Mucosa of stomach (tissue), 1 donor: ENCODE measurements at regions not wholly inside any gene's neighbourhood (a gene's known extent, or its start where the extent isn't known, plus 50 kb on each side); places are given as distances from the start of the nearest gene placed in this dataset.
"Not testable (repeated sequence)": the region's sequence is repeated elsewhere in the genome, so short reads cannot be mapped to it uniquely, and the experiment has no call there.

Experiments used
- H3K27me3 ChIP-seq: one replicate; pipeline ENCODE4 v1.7.0; 2013; ENCODE audit warnings: mild to moderate bottlenecking, low read length; ENCODE audit not compliant: control insufficient read depth, insufficient read depth
- H3K36me3 ChIP-seq: one replicate; pipeline ENCODE4 v1.7.0; 2013; ENCODE audit warnings: low read length; ENCODE audit not compliant: control insufficient read depth, insufficient read depth
- H3K4me1 ChIP-seq: one replicate; pipeline ENCODE4 v1.7.0; 2013; ENCODE audit warnings: mild to moderate bottlenecking, low read length; ENCODE audit not compliant: control insufficient read depth, insufficient read depth
- H3K4me3 ChIP-seq: one replicate; pipeline ENCODE4 v1.7.0; 2013; ENCODE audit warnings: low read length
- H3K9ac ChIP-seq: one replicate; pipeline ENCODE4 v1.7.0; 2013; ENCODE audit warnings: mild to moderate bottlenecking, low read length, moderate library complexity
- H3K9me3 ChIP-seq: one replicate; pipeline ENCODE4 v1.7.0; 2013; ENCODE audit warnings: mild to moderate bottlenecking, low read length, moderate library complexity; ENCODE audit not compliant: control insufficient read depth
- donor health status: Pancreatic carcinoma.

DNA sequence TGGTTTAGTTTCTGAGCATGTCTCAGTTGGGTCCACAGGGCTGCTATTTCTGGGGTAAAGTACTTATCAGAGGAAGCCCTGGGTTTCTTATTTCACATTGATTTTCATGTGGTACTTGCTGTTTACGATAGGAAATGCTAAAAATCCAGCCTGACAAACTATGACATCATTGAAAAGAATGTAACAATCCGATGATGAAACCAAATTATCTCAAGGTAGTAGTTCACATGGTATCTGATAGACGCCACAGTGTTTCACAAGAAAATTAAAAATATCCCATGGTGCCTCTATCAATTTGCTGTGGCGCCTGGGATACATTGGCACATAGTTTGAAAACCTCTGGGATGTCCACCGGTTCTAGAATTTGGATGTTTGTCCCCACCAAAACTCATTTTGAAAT lies 418.9 kb upstream of the RPS6KA3 start:
- Histone ChIP-seq H3K27me3 (no peaks in the 10 kb centered on the region), H3K9ac (no peak overlapping the region), H3K36me3 (no peaks in the 10 kb centered on the region), H3K4me3 (no peak overlapping the region), H3K4me1 (no peaks in the 10 kb centered on the region), H3K9me3 (no peaks in the 10 kb centered on the region)

DNA sequence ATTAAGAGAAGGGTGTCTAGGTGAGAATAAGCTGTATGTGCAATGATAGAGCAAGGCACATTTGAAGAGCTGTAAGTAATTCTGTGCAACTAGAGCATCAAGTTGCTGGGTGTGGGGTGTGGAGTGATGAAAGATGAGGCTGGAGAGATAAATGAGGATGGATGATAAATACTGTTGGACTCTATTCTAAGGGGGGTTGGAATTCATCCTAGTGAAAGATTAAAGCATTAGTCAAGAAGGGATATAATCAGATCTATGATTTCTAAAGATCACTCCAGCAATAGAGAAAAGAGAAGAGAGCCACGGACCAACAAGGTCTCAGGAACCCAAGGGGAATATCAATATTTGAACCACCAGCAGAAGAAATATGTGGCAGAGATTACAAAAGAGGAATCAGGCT lies 415.0 kb upstream of the RPS6KA3 start:
- no peaks in the 10 kb centered on the region for H3K27me3 ChIP-seq
- H3K4me1 ChIP-seq: no peaks in the 10 kb centered on the region
- H3K4me3 ChIP-seq: no peak overlapping the region
- no peaks in the 10 kb centered on the region for H3K36me3 ChIP-seq
- no peaks in the 10 kb centered on the region for H3K9me3 ChIP-seq
- H3K9ac ChIP-seq: no peak overlapping the region

DNA sequence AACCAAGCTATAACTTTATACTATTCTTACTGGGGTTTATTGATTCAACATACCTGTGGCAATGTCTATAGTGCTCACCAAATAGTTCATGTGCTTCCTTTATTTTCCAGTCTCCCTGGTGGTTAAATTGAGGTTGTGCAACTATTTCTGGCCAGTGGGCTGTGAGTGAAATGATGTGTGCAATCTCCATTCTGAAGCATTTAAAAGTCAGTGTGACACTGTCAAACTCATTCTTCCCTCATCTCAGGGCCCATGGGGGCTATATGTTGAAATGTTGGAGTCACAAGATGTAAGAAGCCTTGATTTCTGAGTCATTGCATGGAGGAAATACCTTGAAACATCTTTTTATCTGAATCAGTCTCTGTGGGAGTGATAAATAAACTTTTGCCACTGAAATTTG lies 414.3 kb upstream of the RPS6KA3 start:
- no peak overlapping the region for H3K9ac ChIP-seq
- no peak overlapping the region for H3K4me3 ChIP-seq
- no peaks in the 10 kb centered on the region for H3K36me3 ChIP-seq
- no peaks in the 10 kb centered on the region for H3K9me3 ChIP-seq
- no peaks in the 10 kb centered on the region for H3K27me3 ChIP-seq
- H3K4me1 ChIP-seq: no peaks in the 10 kb centered on the region

DNA sequence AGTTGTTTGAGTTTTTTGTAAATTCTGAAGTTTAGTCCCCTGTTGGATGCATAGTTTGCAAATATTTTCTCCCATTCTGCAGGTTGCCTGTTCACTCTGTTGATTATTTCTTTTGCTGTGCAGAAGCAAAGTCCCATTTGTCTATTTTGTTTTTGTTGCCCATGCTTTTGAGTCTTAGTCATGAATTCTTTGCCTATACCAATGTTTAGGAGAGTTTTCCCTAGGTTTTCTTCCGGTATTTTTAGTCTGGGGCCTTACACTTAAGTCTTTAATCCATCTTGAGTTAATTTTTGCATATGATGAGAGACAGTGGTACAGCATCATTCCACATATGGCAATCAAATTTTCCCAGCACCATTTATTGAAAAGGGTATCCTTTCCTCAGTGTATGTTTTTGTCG lies 405.8 kb upstream of the RPS6KA3 start:
- H3K27me3 ChIP-seq: no peaks in the 10 kb centered on the region
- no peaks in the 10 kb centered on the region for H3K36me3 ChIP-seq
- no peak overlapping the region for H3K4me3 ChIP-seq
- no peak overlapping the region for H3K9ac ChIP-seq
- no peaks in the 10 kb centered on the region for H3K9me3 ChIP-seq
- H3K4me1 ChIP-seq: no peaks in the 10 kb centered on the region

DNA sequence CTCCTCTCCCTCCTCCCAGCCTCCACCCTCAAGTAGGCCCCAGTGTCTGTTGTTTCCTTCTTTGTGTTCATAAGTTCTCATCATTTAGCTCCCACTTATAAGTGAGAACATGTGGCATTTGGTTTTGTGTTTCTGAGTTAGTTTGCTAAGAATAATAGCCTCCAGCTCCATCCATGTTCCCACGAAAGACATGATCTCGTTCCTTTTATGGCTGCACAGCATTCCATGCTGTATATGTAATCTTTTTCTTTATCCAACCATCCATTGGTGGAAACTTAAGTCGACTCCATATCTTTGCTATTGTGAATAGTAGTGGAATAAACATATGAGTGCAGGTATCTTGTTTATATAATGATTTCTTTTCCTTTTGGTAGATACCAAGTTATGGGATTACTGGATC lies 405.0 kb upstream of the RPS6KA3 start:
- not testable (repeated sequence) for H3K4me3 ChIP-seq, H3K4me1 ChIP-seq, H3K27me3 ChIP-seq, H3K36me3 ChIP-seq, H3K9ac ChIP-seq, H3K9me3 ChIP-seq

DNA sequence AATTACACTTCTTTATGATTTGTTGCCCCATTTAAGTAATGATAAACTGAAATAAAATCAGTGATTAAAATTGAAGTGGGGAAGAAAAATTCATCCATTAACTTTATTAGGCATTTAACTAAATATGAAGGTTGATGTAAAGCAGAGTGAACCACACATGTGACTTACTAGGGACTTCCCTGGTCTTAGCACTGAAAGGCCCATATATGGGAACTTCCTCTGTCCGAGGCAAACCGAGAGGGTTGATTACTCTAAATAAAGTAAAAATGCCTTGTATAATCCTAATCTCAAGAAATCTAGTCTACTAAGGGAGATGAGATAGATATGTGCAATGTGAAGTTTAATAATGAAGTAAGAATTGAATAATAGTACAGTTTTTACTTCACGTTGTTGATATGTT lies 403.9 kb upstream of the RPS6KA3 start:
- Histone ChIP-seq H3K9me3 (no peaks in the 10 kb centered on the region), H3K27me3 (no peaks in the 10 kb centered on the region), H3K4me3 (no peak overlapping the region), H3K36me3 (no peaks in the 10 kb centered on the region), H3K4me1 (no peaks in the 10 kb centered on the region), H3K9ac (no peak overlapping the region)

DNA sequence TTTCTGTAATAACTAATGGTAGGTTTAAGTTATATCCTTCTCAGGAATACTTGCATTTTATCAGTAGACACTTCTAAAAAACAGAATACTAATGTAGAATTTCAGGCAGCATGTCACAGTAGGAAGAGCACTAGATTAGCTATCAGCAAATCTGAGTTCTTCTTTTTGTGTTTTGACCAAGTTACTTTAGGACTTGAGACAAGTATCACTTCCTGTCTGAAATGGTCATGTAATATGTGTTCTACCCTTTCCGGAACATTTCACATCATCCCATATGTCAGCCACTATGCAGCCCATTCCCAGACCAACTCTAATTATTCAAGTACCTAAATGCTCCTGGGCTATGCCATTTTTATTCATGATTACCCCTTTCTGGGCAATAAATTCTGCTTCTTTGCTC lies 401.8 kb upstream of the RPS6KA3 start:
- H3K36me3 ChIP-seq: no peaks in the 10 kb centered on the region
- no peak overlapping the region for H3K9ac ChIP-seq

DNA sequence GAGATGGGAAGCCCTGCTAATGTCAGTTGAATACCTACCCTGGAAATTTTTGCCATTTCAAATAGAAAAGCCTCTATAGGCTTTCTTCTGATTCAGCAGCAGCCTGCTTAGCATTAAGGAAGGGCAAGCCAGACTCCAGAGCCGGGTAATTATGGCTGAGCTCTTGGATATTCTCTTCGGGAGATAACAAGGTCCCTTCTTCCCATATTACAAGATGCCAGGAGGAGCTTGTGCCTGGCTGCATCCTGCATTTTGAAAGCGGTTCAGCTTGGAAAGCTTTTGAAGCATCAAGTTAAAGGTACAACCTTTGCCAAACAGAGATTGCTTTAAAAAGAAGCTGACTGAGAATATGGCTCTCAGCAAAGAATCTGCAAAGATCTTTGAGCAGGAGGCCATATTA lies 399.6 kb upstream of the RPS6KA3 start:
- H3K9me3 ChIP-seq: no peaks in the 10 kb centered on the region
- no peak overlapping the region for H3K4me3 ChIP-seq

More for the DNA sequence above, 401.8 kb upstream of the RPS6KA3 start:
- H3K4me1 ChIP-seq: no peaks in the 10 kb centered on the region
- no peaks in the 10 kb centered on the region for H3K9me3 ChIP-seq
- H3K27me3 ChIP-seq: no peaks in the 10 kb centered on the region
- H3K4me3 ChIP-seq: no peak overlapping the region

DNA sequence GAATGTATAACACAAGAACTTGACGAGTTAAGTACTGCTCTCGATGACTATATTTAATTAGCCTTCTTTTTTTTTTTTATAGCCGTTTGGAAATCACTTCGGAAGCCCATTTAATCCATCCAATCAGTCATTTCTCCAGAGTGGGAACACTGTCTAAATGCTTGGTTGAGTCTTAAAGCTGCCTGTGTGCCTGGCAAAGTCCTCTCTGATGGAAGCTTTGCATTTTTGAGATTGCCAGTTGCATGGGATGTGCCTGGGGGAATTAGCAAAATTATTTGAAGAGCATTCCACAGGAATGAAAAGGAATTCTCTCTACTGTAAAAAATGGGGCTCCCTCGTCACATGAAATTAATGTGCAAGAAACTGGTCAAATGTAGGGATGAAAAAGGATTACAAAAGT lies 398.8 kb upstream of the RPS6KA3 start:
- Histone ChIP-seq H3K36me3 (no peaks in the 10 kb centered on the region), H3K9me3 (no peaks in the 10 kb centered on the region), H3K9ac (no peak overlapping the region), H3K4me1 (no peaks in the 10 kb centered on the region), H3K4me3 (no peak overlapping the region), H3K27me3 (no peaks in the 10 kb centered on the region)

More for the DNA sequence above, 399.6 kb upstream of the RPS6KA3 start:
- no peak overlapping the region for H3K9ac ChIP-seq
- H3K4me1 ChIP-seq: no peaks in the 10 kb centered on the region
- H3K27me3 ChIP-seq: no peaks in the 10 kb centered on the region
- H3K36me3 ChIP-seq: no peaks in the 10 kb centered on the region

DNA sequence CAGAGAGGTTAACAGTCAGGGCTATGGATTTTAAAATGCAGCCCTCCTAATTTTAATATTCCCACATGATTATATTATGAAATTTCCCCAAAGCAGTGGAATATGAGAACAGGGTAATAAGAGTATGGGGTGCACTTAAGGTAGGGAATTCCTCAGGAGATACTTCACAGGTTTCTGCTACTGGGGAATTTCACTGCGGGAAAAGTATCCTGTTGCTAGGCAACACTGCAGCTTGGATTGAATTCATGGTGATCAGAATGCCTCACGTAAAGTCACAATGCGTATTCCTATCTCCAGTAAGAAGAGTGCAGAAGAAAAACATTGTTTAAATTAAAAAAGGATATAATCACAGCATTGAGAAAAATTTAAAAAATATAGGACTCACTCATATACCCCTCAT lies 398.1 kb upstream of the RPS6KA3 start:
- Histone ChIP-seq H3K27me3 (no peaks in the 10 kb centered on the region), H3K4me3 (no peak overlapping the region), H3K36me3 (no peaks in the 10 kb centered on the region), H3K4me1 (no peaks in the 10 kb centered on the region), H3K9me3 (no peaks in the 10 kb centered on the region), H3K9ac (no peak overlapping the region)

DNA sequence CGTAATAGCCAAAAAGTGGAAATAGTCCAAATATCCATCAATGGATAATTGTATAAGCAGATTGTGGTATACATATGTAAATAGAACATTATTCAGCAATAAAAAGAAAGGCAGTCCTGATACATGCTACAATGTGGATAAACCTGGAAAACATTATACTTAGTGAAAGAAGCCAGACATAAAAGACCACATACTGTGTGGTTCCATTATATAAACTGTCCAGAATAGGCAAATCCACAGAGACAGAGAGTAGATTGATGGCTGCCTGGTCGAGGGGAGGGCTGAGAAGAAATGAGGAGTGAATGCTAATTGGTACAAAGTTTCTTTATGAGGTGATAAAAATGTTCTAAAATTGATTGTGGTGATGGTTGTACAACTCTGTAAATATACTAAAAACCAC lies 397.4 kb upstream of the RPS6KA3 start:
- H3K9ac ChIP-seq: no peak overlapping the region
- no peaks in the 10 kb centered on the region for H3K9me3 ChIP-seq
- no peaks in the 10 kb centered on the region for H3K27me3 ChIP-seq
- no peaks in the 10 kb centered on the region for H3K36me3 ChIP-seq
- no peak overlapping the region for H3K4me3 ChIP-seq
- no peaks in the 10 kb centered on the region for H3K4me1 ChIP-seq

DNA sequence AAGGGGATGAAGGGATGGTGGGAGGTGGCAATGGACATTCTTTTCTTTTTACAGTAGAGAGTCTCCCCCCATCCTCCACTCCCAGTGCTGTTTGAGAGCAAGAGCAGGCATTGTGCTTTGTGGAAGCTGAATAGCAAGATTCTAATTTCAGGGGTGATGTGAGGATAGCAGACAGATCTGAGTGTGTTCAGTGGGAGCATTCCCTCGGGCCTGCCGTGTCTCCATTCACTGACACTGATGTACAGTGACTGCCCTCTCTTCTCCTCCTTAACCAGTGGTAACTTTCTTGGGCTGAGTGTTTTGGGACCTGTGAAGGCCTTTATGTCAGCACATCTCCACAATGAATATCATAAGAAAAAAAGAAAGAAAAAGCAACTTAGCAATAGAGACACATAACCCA lies 396.6 kb upstream of the RPS6KA3 start:
- H3K27me3 ChIP-seq: no peaks in the 10 kb centered on the region

DNA sequence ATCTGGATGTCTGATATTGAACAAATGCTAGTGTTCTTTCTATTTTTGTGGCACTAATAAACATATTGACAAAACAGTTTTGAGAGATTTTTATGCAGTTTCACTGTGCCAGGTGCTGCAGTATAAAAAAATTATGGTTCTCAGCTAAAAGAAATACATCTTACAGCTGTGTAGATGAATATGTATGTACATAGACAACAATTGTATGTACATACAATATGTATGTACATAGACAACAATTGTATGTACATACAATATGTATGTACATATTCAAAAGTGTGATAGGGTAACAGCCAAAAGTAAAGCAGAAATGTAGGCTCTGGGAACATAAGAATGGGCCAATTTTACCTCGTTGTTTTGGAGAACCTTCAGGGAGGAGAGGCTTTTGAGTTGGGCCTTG lies 390.0 kb upstream of the RPS6KA3 start:
- H3K4me3 ChIP-seq: no peak overlapping the region
- H3K4me1 ChIP-seq: no peaks in the 10 kb centered on the region
- H3K9ac ChIP-seq: no peak overlapping the region
- H3K27me3 ChIP-seq: no peaks in the 10 kb centered on the region
- H3K9me3 ChIP-seq: no peaks in the 10 kb centered on the region
- no peaks in the 10 kb centered on the region for H3K36me3 ChIP-seq

More for the DNA sequence above, 396.6 kb upstream of the RPS6KA3 start:
- no peak overlapping the region for H3K9ac ChIP-seq
- no peaks in the 10 kb centered on the region for H3K4me1 ChIP-seq
- no peaks in the 10 kb centered on the region for H3K36me3 ChIP-seq
- no peak overlapping the region for H3K4me3 ChIP-seq
- H3K9me3 ChIP-seq: no peaks in the 10 kb centered on the region
